H9 (cell line): ENCODE measurements at regions not wholly inside any gene's neighbourhood (a gene's known extent, or its start where the extent isn't known, plus 50 kb on each side); places are given as distances from the start of the nearest gene placed in this dataset.

ENCODE experiments used
- DNase-seq: peaks from one replicate; pipeline ENCODE4 v3.0.0-alpha.2; 2017
- H2AFZ ChIP-seq: one replicate; pipeline ENCODE4 v1.6.1; 2013; ENCODE audit warnings: mild to moderate bottlenecking, low read length, control low read depth, moderate library complexity
- H2AK5ac ChIP-seq: 2 replicates; pipeline ENCODE4 v1.6.1; 2013; ENCODE audit warnings: low read length, control low read depth, mixed read lengths; ENCODE audit not compliant: insufficient read length
- H2BK120ac ChIP-seq: one replicate; pipeline ENCODE4 v1.6.1; 2013; ENCODE audit warnings: low read depth, mild to moderate bottlenecking, low read length, control low read depth, inconsistent platforms; ENCODE audit not compliant: poor library complexity, severe bottlenecking
- H2BK12ac ChIP-seq: 2 replicates; pipeline ENCODE4 v1.6.1; 2013; ENCODE audit warnings: low read length, control low read depth, mixed read lengths, low read depth; ENCODE audit not compliant: insufficient read length
- H2BK15ac ChIP-seq: 2 replicates; pipeline ENCODE4 v1.6.1; 2013; ENCODE audit warnings: low read depth, low read length, control low read depth
- H2BK20ac ChIP-seq: one replicate; pipeline ENCODE4 v1.6.1; 2013; ENCODE audit warnings: low read depth, mild to moderate bottlenecking, low read length, control low read depth, inconsistent platforms; ENCODE audit not compliant: poor library complexity, severe bottlenecking
- H2BK5ac ChIP-seq: 2 replicates; pipeline ENCODE4 v1.6.1; 2013; ENCODE audit warnings: low read length, control low read depth, mixed read lengths; ENCODE audit not compliant: insufficient read length
- H3K14ac ChIP-seq: 2 replicates; pipeline ENCODE4 v1.6.1; 2013; ENCODE audit warnings: low read length, control low read depth; ENCODE audit not compliant: insufficient read depth
- H3K18ac ChIP-seq: 2 replicates; pipeline ENCODE4 v1.6.1; 2013; ENCODE audit warnings: low read depth, mild to moderate bottlenecking, mixed read lengths, low read length, control low read depth; ENCODE audit not compliant: insufficient read length
- H3K23ac ChIP-seq: 2 replicates; pipeline ENCODE4 v1.6.1; 2013; ENCODE audit warnings: low read length, control low read depth, mixed read lengths, low read depth; ENCODE audit not compliant: insufficient read length
- H3K23me2 ChIP-seq: 2 replicates; pipeline ENCODE4 v1.6.1; 2013; ENCODE audit warnings: low read depth, mild to moderate bottlenecking, mixed read lengths, low read length, control low read depth; ENCODE audit not compliant: insufficient read length, poor library complexity, severe bottlenecking
- H3K27ac ChIP-seq: 2 replicates; pipeline ENCODE4 v1.5.1; 2013; ENCODE audit warnings: low read length, control low read depth, mixed read lengths, low read depth; ENCODE audit not compliant: insufficient read length
- H3K27me3 ChIP-seq: 2 replicates; pipeline ENCODE4 v1.6.1; 2013; ENCODE audit warnings: low read length, control low read depth, inconsistent platforms; ENCODE audit not compliant: insufficient read depth
- H3K4ac ChIP-seq: 2 replicates; pipeline ENCODE4 v1.6.1; 2013; ENCODE audit warnings: low read depth, mild to moderate bottlenecking, control low read depth, inconsistent platforms, low read length, moderate library complexity
- H3K4me1 ChIP-seq: 2 replicates; pipeline ENCODE4 v1.6.1; 2013; ENCODE audit warnings: low read length, control low read depth, inconsistent platforms; ENCODE audit not compliant: insufficient read depth
- H3K4me2 ChIP-seq: 2 replicates; pipeline ENCODE4 v1.6.1; 2013; ENCODE audit warnings: low read length, control low read depth, mixed read lengths; ENCODE audit not compliant: insufficient read length, insufficient read depth
- H3K56ac ChIP-seq: 2 replicates; pipeline ENCODE4 v1.6.1; 2013; ENCODE audit warnings: low read depth, mild to moderate bottlenecking, mixed read lengths, low read length, control low read depth; ENCODE audit not compliant: insufficient read length
- H3K79me1 ChIP-seq: 2 replicates; pipeline ENCODE4 v1.6.1; 2013; ENCODE audit warnings: low read depth, mild to moderate bottlenecking, moderate library complexity, low read length, control low read depth, inconsistent platforms; ENCODE audit not compliant: insufficient read depth, poor library complexity, severe bottlenecking
- H3K79me2 ChIP-seq: 2 replicates; pipeline ENCODE4 v1.6.1; 2013; ENCODE audit warnings: low read length, control low read depth, inconsistent platforms; ENCODE audit not compliant: insufficient read depth
- H3K9ac ChIP-seq: 2 replicates; pipeline ENCODE4 v1.6.1; 2013; ENCODE audit warnings: low read length, control low read depth, mixed read lengths; ENCODE audit not compliant: insufficient read length; ENCODE audit errors: extremely low read depth
- H3K9me3 ChIP-seq: one replicate; pipeline ENCODE4 v1.6.1; 2013; ENCODE audit warnings: low read depth, low read length, inconsistent platforms; ENCODE audit not compliant: control insufficient read depth
- H3T11ph ChIP-seq: one replicate; pipeline ENCODE4 v1.6.1; 2013; ENCODE audit warnings: mild to moderate bottlenecking, low read length, control low read depth, inconsistent platforms
- H4K20me1 ChIP-seq: one replicate; pipeline ENCODE4 v1.6.1; 2013; ENCODE audit not compliant: control insufficient read depth, insufficient read length, insufficient read depth
- H4K5ac ChIP-seq: 2 replicates; pipeline ENCODE4 v1.6.1; 2013; ENCODE audit warnings: low read depth, mild to moderate bottlenecking, mixed read lengths, low read length, control low read depth; ENCODE audit not compliant: insufficient read length
- H4K8ac ChIP-seq: replicated peaks from 2 replicates; pipeline ENCODE4 v1.6.1; 2013; ENCODE audit warnings: low read length, control low read depth, mixed read lengths, low read depth; ENCODE audit not compliant: insufficient read length
- H4K91ac ChIP-seq: 2 replicates; pipeline ENCODE4 v1.6.1; 2013; ENCODE audit warnings: low read depth, mild to moderate bottlenecking, moderate library complexity, mixed read lengths, low read length, control low read depth; ENCODE audit not compliant: insufficient read length
- H3K27ac Mint-ChIP-seq, 3 experiments: 2 replicates in 2 of 3; 3 replicates in 1 of 3; pipeline ENCODE4 v1.8.0; 2020 to 2021; ENCODE audit warnings: mixed read lengths in 3 of 3, mild to moderate bottlenecking in 1 of 3, moderate library complexity in 1 of 3
- H3K27me3 Mint-ChIP-seq: 2 replicates; pipeline ENCODE4 v1.8.0; 2021; ENCODE audit warnings: low read depth, mild to moderate bottlenecking, moderate library complexity, mixed read lengths
- H3K36me3 Mint-ChIP-seq, 3 experiments: 2 replicates in 2 of 3; 3 replicates in 1 of 3; pipeline ENCODE4 v1.8.0; 2020 to 2021; ENCODE audit warnings: low read depth in 3 of 3, mixed read lengths in 3 of 3; ENCODE audit not compliant: insufficient read depth in 1 of 3
- H3K4me1 Mint-ChIP-seq, 2 experiments: 2 replicates each; pipeline ENCODE4 v1.8.0; 2020; ENCODE audit warnings: mixed read lengths in 2 of 2
- H3K4me3 Mint-ChIP-seq, 2 experiments: 2 replicates in 1 of 2; 3 replicates in 1 of 2; pipeline ENCODE4 v1.8.0; 2020 to 2021; ENCODE audit warnings: mild to moderate bottlenecking in 2 of 2, mixed read lengths in 2 of 2, moderate library complexity in 1 of 2
- H3K9me3 Mint-ChIP-seq, 2 experiments: 2 replicates in 1 of 2; 3 replicates in 1 of 2; pipeline ENCODE4 v1.8.0; 2020; ENCODE audit warnings: mild to moderate bottlenecking in 2 of 2, mixed read lengths in 2 of 2, moderate library complexity in 1 of 2
- WGBS: extraction: QIAGEN DNeasy Blood & Tissue Kit; methylation state at CpG from one replicate; pipeline ENCODE4 v1.1.7; 2013; ENCODE audit warnings: missing lambda C conversion rate, low lambda C conversion rate, mixed read lengths; ENCODE audit not compliant: insufficient read length; ENCODE audit errors: extremely low coverage; 5-methylcytosine and 5-hydroxymethylcytosine counted together
- TF ChIP-seq, protein P1 (sequence below): fragments of 200-600 bp; sonication (generic); conservative IDR thresholded peaks from 3 replicates; pipeline ENCODE4 v1.8.0; 2021; ENCODE audit warnings: antibody characterized with exemption, mild to moderate bottlenecking

DNA sequence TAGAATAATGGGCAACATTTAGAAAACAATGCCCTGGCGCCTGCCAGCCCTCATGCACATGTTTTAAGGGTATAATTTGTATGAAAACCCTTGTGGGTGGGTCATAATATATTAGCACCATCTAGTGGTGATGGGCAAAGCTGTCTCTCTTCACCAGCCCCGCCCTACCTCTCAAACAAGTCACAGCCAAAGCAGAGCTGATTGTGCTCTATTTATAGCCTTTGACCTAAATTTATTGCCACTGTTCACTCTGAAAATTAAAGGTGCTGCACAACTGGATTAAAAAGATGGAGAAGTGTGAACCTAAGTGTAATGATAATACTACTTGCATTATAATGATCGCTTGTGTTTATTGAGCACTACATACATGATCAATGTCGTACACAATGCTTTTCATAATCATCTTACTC, 131.9 kb upstream of the ANKH start:
- Histone ChIP-seq H3K79me2 (no peaks in the 10 kb centered on the region), H3K27ac (no peak overlapping the region), H4K91ac (no peak overlapping the region), H4K8ac (no peak overlapping the region), H3K23ac (no peak overlapping the region), H4K5ac (no peak overlapping the region), H2BK20ac (no peak overlapping the region), H3K4me1 (peaks cover 3% of the 10 kb centered on the region; the same call in 1 of the 2 replicates), H2BK12ac (no peak overlapping the region), H3T11ph (no peak overlapping the region), H2BK120ac (no peak overlapping the region), H2BK5ac (no peak overlapping the region), H3K79me1 (no peaks in the 10 kb centered on the region), H3K56ac (no peak overlapping the region), H3K14ac (no peak overlapping the region), H2AK5ac (no peak overlapping the region), H3K4me2 (no peak overlapping the region), H3K27me3 (no peaks in the 10 kb centered on the region), H3K18ac (no peak overlapping the region), H3K4ac (no peak overlapping the region), H4K20me1 (no peaks in the 10 kb centered on the region), H3K23me2 (no peaks in the 10 kb centered on the region), H2AFZ (no peak overlapping the region), H3K9ac (no peak overlapping the region), H3K9me3 (no peaks in the 10 kb centered on the region), H2BK15ac (no peak overlapping the region)
- Mint-ChIP-seq H3K4me1 (peaks cover 3% of the 10 kb centered on the region in 2 experiments; a peak in 3 of 4 replicates), H3K27me3 (peaks cover 14% of the 10 kb centered on the region), H3K4me3 (no peak overlapping the region), H3K36me3 (peaks cover 0 to 11% (median 2%) of the 10 kb centered on the region in 3 experiments; a peak in 4 of 7 replicates), H3K9me3 (peaks cover 5 to 10% of the 10 kb centered on the region in 2 experiments; a peak in 4 of 5 replicates), H3K27ac (no peak overlapping the region)
- no CpG with 5 or more reads among the region's 4 CpGs for WGBS
- peak; percentile 43 for DNase-seq
- TF ChIP-seq, protein P1, sequence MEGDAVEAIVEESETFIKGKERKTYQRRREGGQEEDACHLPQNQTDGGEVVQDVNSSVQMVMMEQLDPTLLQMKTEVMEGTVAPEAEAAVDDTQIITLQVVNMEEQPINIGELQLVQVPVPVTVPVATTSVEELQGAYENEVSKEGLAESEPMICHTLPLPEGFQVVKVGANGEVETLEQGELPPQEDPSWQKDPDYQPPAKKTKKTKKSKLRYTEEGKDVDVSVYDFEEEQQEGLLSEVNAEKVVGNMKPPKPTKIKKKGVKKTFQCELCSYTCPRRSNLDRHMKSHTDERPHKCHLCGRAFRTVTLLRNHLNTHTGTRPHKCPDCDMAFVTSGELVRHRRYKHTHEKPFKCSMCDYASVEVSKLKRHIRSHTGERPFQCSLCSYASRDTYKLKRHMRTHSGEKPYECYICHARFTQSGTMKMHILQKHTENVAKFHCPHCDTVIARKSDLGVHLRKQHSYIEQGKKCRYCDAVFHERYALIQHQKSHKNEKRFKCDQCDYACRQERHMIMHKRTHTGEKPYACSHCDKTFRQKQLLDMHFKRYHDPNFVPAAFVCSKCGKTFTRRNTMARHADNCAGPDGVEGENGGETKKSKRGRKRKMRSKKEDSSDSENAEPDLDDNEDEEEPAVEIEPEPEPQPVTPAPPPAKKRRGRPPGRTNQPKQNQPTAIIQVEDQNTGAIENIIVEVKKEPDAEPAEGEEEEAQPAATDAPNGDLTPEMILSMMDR = peak; percentile 81
